KMS-11 (cell line): ENCODE measurements at regions not wholly inside any gene's neighbourhood (a gene's known extent, or its start where the extent isn't known, plus 50 kb on each side); places are given as distances from the start of the nearest gene placed in this dataset.

Source experiments
- H2AFZ ChIP-seq: fragments of 200-600 bp; sonication (generic); 2 replicates; pipeline ENCODE4 v1.6.1; 2016; ENCODE audit warnings: antibody characterized with exemption, mixed run types, low read depth
- H3K27ac ChIP-seq: fragments of 200-600 bp; sonication (generic); 2 replicates; pipeline ENCODE4 v1.6.1; 2016; ENCODE audit warnings: mild to moderate bottlenecking, mixed run types
- H3K27me3 ChIP-seq: fragments of 200-600 bp; sonication (generic); 2 replicates; pipeline ENCODE4 v1.6.1; 2017; ENCODE audit warnings: mild to moderate bottlenecking, low read depth, mixed run types, moderate library complexity; ENCODE audit not compliant: insufficient read depth
- H3K36me3 ChIP-seq: fragments of 200-600 bp; sonication (generic); 2 replicates; pipeline ENCODE4 v1.6.1; 2017; ENCODE audit warnings: mild to moderate bottlenecking, mixed run types; ENCODE audit not compliant: insufficient read depth
- H3K4me1 ChIP-seq: fragments of 200-600 bp; sonication (generic); 2 replicates; pipeline ENCODE4 v1.6.1; 2016; ENCODE audit warnings: mild to moderate bottlenecking, low read depth, mixed run types; ENCODE audit not compliant: poor library complexity, severe bottlenecking
- H3K4me2 ChIP-seq: fragments of 200-600 bp; sonication (generic); 2 replicates; pipeline ENCODE4 v1.7.0; 2016; ENCODE audit warnings: mild to moderate bottlenecking, mixed run types
- H3K4me3 ChIP-seq: fragments of 200-600 bp; sonication (generic); IDR thresholded peaks from 2 replicates; pipeline ENCODE4 v1.6.1; 2017; ENCODE audit warnings: low read depth, low read length, mixed read lengths; ENCODE audit not compliant: insufficient read depth
- H3K79me2 ChIP-seq: fragments of 200-600 bp; sonication (generic); 2 replicates; pipeline ENCODE4 v1.6.1; 2016; ENCODE audit warnings: low read depth, mixed run types; ENCODE audit not compliant: insufficient read depth
- H3K9ac ChIP-seq: fragments of 200-600 bp; sonication (generic); 2 replicates; pipeline ENCODE4 v1.6.1; 2016; ENCODE audit warnings: mild to moderate bottlenecking, mixed run types
- H4K20me1 ChIP-seq: fragments of 200-600 bp; sonication (generic); 2 replicates; pipeline ENCODE4 v1.6.1; 2016; ENCODE audit warnings: mild to moderate bottlenecking, mixed run types; ENCODE audit not compliant: insufficient read depth
- CTCF ChIP-seq: fragments of 200-600 bp; sonication (generic); conservative IDR thresholded peaks from 2 replicates; pipeline ENCODE4 v1.6.1; 2017; ENCODE audit warnings: low read depth, mild to moderate bottlenecking, antibody characterized with exemption, low read length, moderate library complexity, mixed read lengths

GRCh38 chr19:31211088-31211487, 138.1 kb downstream of the TSHZ3 start:
- Histone ChIP-seq H3K4me3 (no peak overlapping the region), H3K27ac (no peak overlapping the region), H3K4me1 (no peaks in the 10 kb centered on the region), H4K20me1 (no peaks in the 10 kb centered on the region), H3K79me2 (no peaks in the 10 kb centered on the region), H3K27me3 (no peaks in the 10 kb centered on the region), H3K4me2 (no peak overlapping the region), H2AFZ (no peak overlapping the region), H3K36me3 (no peaks in the 10 kb centered on the region), H3K9ac (no peak overlapping the region)
- TF ChIP-seq CTCF, result no peak

GRCh38 chr19:31205887-31206518, 143.2 kb downstream of the TSHZ3 start:
- no peaks in the 10 kb centered on the region for H3K27me3 ChIP-seq

DNA sequence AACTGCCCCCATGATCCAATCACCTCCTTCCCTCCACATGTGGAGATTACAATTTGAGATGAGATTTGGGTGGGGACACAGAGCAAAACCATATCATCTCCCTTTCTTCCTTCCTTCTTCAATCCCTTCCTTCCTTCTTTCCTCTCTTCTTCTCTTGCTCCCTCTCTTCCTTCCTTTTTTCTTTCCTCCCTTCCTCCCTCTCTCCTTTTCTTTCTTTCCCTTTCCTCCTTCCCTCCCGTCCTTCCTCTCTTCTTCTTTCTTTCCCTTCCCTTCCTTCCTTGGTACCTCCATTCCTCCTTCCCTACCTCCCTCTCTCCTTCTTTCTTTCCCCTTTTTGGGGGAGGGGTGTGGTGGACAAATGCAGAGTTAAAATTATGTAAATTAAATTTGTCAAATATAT, 145.1 kb downstream of the TSHZ3 start:
- no peak overlapping the region for H3K27ac ChIP-seq
- no peaks in the 10 kb centered on the region for H3K4me1 ChIP-seq
- no peaks in the 10 kb centered on the region for H4K20me1 ChIP-seq

More at GRCh38 chr19:31205887-31206518, 143.2 kb downstream of the TSHZ3 start:
- H3K9ac ChIP-seq, result no peak overlapping the region
- H3K4me2 ChIP-seq, result no peak overlapping the region
- H3K27ac ChIP-seq, result no peak overlapping the region
- TF ChIP-seq CTCF, result no peak
- no peaks in the 10 kb centered on the region for H4K20me1 ChIP-seq
- H3K36me3 ChIP-seq, result no peaks in the 10 kb centered on the region
- no peaks in the 10 kb centered on the region for H3K79me2 ChIP-seq
- no peak overlapping the region for H2AFZ ChIP-seq
- H3K4me3 ChIP-seq, result no peak overlapping the region
- H3K4me1 ChIP-seq, result no peaks in the 10 kb centered on the region

DNA sequence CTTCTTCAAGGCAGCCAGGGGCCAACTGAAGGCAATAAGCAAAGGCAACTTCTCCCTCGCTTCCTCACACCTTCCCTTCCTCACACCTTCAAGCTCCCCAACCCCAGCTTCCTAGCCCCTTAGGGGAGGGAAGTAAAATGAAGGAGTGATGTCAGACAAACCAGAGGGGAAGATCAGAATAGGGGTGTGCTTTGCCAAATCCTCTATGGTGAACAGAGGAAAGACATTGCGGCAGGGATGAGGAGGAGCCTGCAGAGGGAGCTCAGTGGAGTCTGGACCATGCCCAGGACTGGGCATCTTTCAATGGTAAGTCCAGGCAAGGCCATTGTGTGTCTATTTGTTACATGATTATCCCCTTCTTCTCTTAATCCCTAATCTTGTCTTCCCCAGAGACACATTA, 164.0 kb downstream of the TSHZ3 start:
- no peak overlapping the region for H3K9ac ChIP-seq
- H3K4me3 ChIP-seq, result no peak overlapping the region
- no peak for TF ChIP-seq CTCF
- H3K27me3 ChIP-seq, result no peaks in the 10 kb centered on the region
- no peaks in the 10 kb centered on the region for H3K4me1 ChIP-seq
- H3K79me2 ChIP-seq, result no peaks in the 10 kb centered on the region
- no peak overlapping the region for H3K4me2 ChIP-seq
- H2AFZ ChIP-seq, result no peak overlapping the region
- no peak overlapping the region for H3K27ac ChIP-seq
- no peaks in the 10 kb centered on the region for H3K36me3 ChIP-seq
- no peaks in the 10 kb centered on the region; the same call in 1 of the 2 replicates for H4K20me1 ChIP-seq

More for the DNA sequence above, 145.1 kb downstream of the TSHZ3 start:
- H3K36me3 ChIP-seq, result no peaks in the 10 kb centered on the region
- H3K27me3 ChIP-seq, result no peaks in the 10 kb centered on the region
- H3K4me3 ChIP-seq, result no peak overlapping the region
- no peaks in the 10 kb centered on the region for H3K79me2 ChIP-seq
- TF ChIP-seq CTCF, result no peak
- no peak overlapping the region for H2AFZ ChIP-seq
- no peak overlapping the region for H3K4me2 ChIP-seq
- no peak overlapping the region for H3K9ac ChIP-seq
